Lower leg skin (tissue), 4 donors: ENCODE measurements at regions not wholly inside any gene's neighbourhood (a gene's known extent, or its start where the extent isn't known, plus 50 kb on each side); places are given as distances from the start of the nearest gene placed in this dataset.

ENCODE experiments used
- DNase-seq, 2 donors: peaks; one replicate each; pipeline ENCODE4 v3.0.0-alpha.2; 2019; ENCODE audit warnings: low spot score in 2 of 2
- H3K4me3 ChIP-seq: fragments of 200-600 bp; sonication (generic); 2 replicates; pipeline ENCODE4 v1.5.1; 2017; ENCODE audit warnings: mild to moderate bottlenecking, low read depth; ENCODE audit not compliant: poor library complexity, severe bottlenecking
- POLR2A ChIP-seq, 2 donors: fragments of 450-650 bp; IDR thresholded peaks; one replicate each; pipeline ENCODE4 v1.6.1; 2016 to 2017; ENCODE audit warnings: antibody characterized with exemption in 2 of 2, mild to moderate bottlenecking in 1 of 2, moderate library complexity in 1 of 2
- WGBS, 2 donors: methylation state at CpG; one replicate each; pipeline ENCODE4 v1.1.5; 2018; 5-methylcytosine and 5-hydroxymethylcytosine counted together
- intact Hi-C: fragments of 100-400 bp; cut with DNase I; formaldehyde crosslinking; loops from one replicate; pipeline ENCODE4 v1.15.0; 2023; ENCODE audit warnings: low total_unique reads
- TF ChIP-seq, protein P1 (sequence below), 3 donors: fragments of 450-650 bp; IDR thresholded peaks; one replicate each; pipeline ENCODE4 v1.5.1; 2016; ENCODE audit warnings: antibody characterized with exemption in 3 of 3, mild to moderate bottlenecking in 3 of 3, moderate library complexity in 2 of 3

- WGBS, 2 donors, result 13 to 21% methylated on average over 1 of the region's 1 CpG
- no peak for TF ChIP-seq POLR2A (IDR thresholded peaks at IDR 0.05)
- TF ChIP-seq, protein P1, sequence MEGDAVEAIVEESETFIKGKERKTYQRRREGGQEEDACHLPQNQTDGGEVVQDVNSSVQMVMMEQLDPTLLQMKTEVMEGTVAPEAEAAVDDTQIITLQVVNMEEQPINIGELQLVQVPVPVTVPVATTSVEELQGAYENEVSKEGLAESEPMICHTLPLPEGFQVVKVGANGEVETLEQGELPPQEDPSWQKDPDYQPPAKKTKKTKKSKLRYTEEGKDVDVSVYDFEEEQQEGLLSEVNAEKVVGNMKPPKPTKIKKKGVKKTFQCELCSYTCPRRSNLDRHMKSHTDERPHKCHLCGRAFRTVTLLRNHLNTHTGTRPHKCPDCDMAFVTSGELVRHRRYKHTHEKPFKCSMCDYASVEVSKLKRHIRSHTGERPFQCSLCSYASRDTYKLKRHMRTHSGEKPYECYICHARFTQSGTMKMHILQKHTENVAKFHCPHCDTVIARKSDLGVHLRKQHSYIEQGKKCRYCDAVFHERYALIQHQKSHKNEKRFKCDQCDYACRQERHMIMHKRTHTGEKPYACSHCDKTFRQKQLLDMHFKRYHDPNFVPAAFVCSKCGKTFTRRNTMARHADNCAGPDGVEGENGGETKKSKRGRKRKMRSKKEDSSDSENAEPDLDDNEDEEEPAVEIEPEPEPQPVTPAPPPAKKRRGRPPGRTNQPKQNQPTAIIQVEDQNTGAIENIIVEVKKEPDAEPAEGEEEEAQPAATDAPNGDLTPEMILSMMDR (IDR thresholded peaks at IDR 0.05), result no peak
- peak in 1 of 2 donors; percentile 23 for DNase-seq
- no peak overlapping the region for H3K4me3 ChIP-seq
- intact Hi-C loops, result no loop called here
These were observed 101.8 kb downstream of the FGF18 start for GRCh38 chr5:171521219-171521633.

- intact Hi-C loops, result no loop called here
- 83 to 85% methylated on average over 3 of the region's 3 CpGs for WGBS, 2 donors
- TF ChIP-seq, protein P1 (IDR thresholded peaks at IDR 0.05), result no peak
- TF ChIP-seq POLR2A (IDR thresholded peaks at IDR 0.05), result no peak
- DNase-seq, result no peak
- H3K4me3 ChIP-seq, result no peak overlapping the region
These were observed 102.2 kb downstream of the FGF18 start for GRCh38 chr5:171521679-171522078.

DNA sequence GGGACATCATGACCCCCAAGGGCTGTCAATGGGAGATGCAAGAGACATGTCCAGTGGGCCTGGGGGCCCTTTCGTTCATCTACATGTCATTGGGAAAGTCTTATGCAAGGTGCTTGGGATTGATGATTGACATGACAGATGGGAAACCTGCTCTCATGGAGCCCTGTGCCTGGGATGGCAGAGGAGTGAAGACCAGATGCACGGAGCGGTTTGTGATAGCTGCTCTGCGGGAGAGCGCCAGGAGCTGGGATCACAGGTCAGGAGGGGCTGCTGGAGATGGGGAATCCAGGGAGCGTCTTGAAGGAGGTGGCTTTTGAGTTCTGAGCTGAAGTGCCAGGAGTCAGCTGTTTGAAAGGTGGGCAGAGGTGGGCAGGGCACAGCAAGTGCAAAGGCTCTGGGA, 104.3 kb downstream of the FGF18 start:
- 96 to 97% methylated on average over 6 of the region's 6 CpGs for WGBS, 2 donors
- H3K4me3 ChIP-seq, result no peak overlapping the region
- intact Hi-C loops, result no loop called here
- DNase-seq, result no peak
- TF ChIP-seq, protein P1 (IDR thresholded peaks at IDR 0.05), result no peak
- TF ChIP-seq POLR2A (IDR thresholded peaks at IDR 0.05), result no peak

DNA sequence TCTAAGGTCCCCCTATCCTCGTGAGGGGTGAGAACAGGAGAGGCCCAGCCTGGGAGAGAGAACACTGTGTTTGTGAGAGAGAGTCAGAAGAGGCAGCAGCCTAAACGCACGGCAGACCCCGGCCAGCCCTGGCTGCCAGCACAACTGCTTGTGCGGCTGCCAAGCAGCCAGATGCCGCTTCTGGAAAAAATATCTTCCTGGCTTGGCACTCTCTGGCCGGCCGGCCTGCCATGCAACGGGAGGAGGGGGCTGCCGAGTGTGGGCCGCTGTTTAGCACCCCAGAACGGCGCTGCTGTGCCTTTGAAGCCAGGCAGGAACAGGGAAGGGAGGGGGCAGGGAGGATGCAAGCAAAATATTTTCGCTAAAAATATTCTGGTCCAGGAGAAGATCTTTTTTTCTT, 105.0 kb downstream of the FGF18 start:
- intact Hi-C loops, result no loop called here
- no peak overlapping the region for H3K4me3 ChIP-seq
- 31 to 39% methylated on average over 11 to 14 of the region's 14 CpGs for WGBS, 2 donors
- no peak for DNase-seq
- TF ChIP-seq, protein P1 (IDR thresholded peaks at IDR 0.05), result no peak
- no peak for TF ChIP-seq POLR2A (IDR thresholded peaks at IDR 0.05)

DNA sequence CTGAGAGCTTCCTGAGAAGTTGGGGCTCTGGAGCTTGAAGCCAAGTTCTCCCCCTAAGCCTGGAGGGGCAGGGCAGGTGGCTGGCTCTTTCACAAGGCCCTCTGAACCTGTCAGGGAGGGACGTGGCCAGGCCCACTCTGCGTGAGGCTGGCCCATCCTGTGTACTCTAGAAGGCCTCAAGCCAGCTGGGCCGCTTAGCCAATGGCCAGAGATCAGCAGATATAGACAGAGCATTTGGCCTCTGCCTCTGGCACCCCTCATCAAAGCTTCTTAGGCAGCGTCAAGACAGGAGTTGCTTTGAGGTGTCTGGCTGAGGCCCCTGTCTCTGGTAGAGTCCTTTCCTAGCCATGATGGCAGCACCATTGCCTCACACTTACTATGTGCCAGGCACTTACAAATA, 105.6 kb downstream of the FGF18 start:
- WGBS, 2 donors, result 73 to 85% methylated on average over 1 to 4 of the region's 4 CpGs
- intact Hi-C loops, result no loop called here
- H3K4me3 ChIP-seq, result no peak overlapping the region
- DNase-seq, result no peak
- no peak for TF ChIP-seq POLR2A (IDR thresholded peaks at IDR 0.05)

DNA sequence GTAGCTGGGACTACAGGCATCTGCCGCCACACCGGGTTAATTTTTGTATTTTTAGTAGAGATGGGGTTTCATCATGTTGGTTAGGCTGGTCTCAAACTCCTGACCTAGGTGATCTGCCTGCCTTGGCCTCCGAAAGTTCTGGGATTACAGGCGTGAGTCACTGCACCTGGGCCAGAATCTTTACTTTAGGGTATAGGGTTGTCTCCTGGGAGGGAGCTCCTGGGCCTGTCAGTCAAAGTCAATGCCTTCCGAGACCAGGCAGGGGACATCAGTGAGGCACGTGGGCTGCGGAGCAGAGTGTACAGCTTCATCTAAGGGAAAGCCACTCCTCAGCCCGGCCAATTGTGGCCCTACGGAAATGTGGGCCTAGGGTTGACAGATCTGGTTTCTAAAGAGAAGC, 108.6 kb downstream of the FGF18 start:
- 85 to 91% methylated on average over 9 of the region's 9 CpGs for whole genome bisulfite sequencing, 2 donors
- intact Hi-C loops, result no loop called here
- TF ChIP-seq POLR2A (IDR thresholded peaks at IDR 0.05), result no peak
- TF ChIP-seq, protein P1 (IDR thresholded peaks at IDR 0.05), result no peak
- no peak for DNase-seq
- no peak overlapping the region for H3K4me3 ChIP-seq
